ENCODE measurements at regions not wholly inside any gene's neighbourhood (a gene's known extent, or its start where the extent isn't known, plus 50 kb on each side); places are given as distances from the start of the nearest gene placed in this dataset.

GRCh38 chr6:150752409-150752808 is 113.1 kb upstream of the MTHFD1L start (continued):
- TF ChIP-seq ZNF692 (tag by site-specific recombination; IDR thresholded peaks at IDR 0.05) (no peak), ZBTB8A (tag by site-specific recombination; IDR thresholded peaks at IDR 0.05) (no peak), ZNF596 (tag by site-specific recombination; IDR thresholded peaks at IDR 0.05) (no peak)

DNA sequence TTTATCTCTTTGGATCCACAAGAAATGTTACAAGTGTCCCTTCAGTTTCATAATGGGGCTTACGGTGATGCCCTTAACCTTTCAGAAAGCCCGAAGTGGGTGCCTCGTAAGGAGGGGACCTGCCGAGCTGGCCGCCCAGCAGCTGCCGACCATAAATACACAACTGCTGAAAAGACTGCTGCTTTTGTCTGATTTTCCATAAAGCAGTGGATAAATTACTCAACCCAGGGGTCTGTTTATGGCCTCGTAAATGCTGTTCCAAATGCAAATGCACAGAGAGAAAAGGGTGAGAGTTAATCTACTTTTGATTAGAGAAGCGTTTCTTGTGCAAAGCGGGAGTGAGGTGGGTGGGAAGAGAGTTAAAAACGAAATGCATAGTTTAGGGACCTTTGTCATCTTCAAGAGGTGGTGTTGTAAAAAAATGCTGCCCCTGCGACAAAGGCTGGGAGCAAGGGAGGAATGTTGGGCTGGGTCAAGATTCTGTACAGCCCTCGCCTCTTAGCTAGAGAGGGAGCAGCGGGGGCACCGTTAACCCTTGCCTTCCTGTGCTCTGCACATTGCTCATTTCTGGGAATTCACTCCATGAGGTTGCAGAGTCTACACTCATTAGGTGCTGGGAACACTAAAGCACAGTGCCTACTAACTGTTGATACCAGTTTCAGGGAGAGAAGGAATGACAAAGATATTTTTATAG is 112.0 kb upstream of the MTHFD1L start:
- no peaks in the 10 kb centered on the region for H3K36me3 ChIP-seq (ENCODE audit: control insufficient read depth in 2 of 2, insufficient read depth in 1 of 2, low read length in 2 of 2)
- peaks cover 42% of the 10 kb centered on the region for H3K4me1 ChIP-seq (ENCODE audit: control insufficient read depth, insufficient read depth, low read length)
- CTCF ChIA-PET = interaction anchor here (0.6 to 1.9 kb wide), 3 partner anchors 12 to 336 kb away, joined by 3 to 8 read pairs (median 4); no protein-coding TSS in a partner anchor
- H3K9me3 ChIP-seq (ENCODE audit: control insufficient read depth, insufficient read depth, low read depth, low read length) = no peaks in the 10 kb centered on the region
- no peak overlapping the region; the same call in 1 of the 2 replicates for H3K4me3 ChIP-seq (ENCODE audit: low read depth, low read length)
- peak overlapping the region; percentile 86 for H3K27ac ChIP-seq (ENCODE audit: extremely low read depth, low read depth, low read length)
- POLR2A ChIA-PET = no interaction called here
- TF ChIP-seq, protein P1, sequence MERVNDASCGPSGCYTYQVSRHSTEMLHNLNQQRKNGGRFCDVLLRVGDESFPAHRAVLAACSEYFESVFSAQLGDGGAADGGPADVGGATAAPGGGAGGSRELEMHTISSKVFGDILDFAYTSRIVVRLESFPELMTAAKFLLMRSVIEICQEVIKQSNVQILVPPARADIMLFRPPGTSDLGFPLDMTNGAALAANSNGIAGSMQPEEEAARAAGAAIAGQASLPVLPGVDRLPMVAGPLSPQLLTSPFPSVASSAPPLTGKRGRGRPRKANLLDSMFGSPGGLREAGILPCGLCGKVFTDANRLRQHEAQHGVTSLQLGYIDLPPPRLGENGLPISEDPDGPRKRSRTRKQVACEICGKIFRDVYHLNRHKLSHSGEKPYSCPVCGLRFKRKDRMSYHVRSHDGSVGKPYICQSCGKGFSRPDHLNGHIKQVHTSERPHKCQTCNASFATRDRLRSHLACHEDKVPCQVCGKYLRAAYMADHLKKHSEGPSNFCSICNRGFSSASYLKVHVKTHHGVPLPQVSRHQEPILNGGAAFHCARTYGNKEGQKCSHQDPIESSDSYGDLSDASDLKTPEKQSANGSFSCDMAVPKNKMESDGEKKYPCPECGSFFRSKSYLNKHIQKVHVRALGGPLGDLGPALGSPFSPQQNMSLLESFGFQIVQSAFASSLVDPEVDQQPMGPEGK (tag by site-specific recombination; IDR thresholded peaks at IDR 0.05) = 0 out of 2 replicates have a peak, but pooled peaks have one; percentile 37
- TF ChIP-seq, protein P2, sequence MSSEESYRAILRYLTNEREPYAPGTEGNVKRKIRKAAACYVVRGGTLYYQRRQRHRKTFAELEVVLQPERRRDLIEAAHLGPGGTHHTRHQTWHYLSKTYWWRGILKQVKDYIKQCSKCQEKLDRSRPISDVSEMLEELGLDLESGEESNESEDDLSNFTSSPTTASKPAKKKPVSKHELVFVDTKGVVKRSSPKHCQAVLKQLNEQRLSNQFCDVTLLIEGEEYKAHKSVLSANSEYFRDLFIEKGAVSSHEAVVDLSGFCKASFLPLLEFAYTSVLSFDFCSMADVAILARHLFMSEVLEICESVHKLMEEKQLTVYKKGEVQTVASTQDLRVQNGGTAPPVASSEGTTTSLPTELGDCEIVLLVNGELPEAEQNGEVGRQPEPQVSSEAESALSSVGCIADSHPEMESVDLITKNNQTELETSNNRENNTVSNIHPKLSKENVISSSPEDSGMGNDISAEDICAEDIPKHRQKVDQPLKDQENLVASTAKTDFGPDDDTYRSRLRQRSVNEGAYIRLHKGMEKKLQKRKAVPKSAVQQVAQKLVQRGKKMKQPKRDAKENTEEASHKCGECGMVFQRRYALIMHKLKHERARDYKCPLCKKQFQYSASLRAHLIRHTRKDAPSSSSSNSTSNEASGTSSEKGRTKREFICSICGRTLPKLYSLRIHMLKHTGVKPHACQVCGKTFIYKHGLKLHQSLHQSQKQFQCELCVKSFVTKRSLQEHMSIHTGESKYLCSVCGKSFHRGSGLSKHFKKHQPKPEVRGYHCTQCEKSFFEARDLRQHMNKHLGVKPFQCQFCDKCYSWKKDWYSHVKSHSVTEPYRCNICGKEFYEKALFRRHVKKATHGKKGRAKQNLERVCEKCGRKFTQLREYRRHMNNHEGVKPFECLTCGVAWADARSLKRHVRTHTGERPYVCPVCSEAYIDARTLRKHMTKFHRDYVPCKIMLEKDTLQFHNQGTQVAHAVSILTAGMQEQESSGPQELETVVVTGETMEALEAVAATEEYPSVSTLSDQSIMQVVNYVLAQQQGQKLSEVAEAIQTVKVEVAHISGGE (tag by site-specific recombination; conservative IDR thresholded peaks at IDR 0.05; ENCODE audit: low read depth) = peak; percentile 34; the same call in 1 of the 2 replicates
- no peak for TF ChIP-seq ZNF266 (tag by site-specific recombination; IDR thresholded peaks at IDR 0.05; ENCODE audit: low read depth)
- TF ChIP-seq ZNF169 (tag by site-specific recombination; IDR thresholded peaks at IDR 0.05) = no peak
- no peak for TF ChIP-seq ZBTB7A (tag by site-specific recombination; IDR thresholded peaks at IDR 0.05; ENCODE audit: low read depth)
- no peak for TF ChIP-seq ZNF174 (tag by site-specific recombination; IDR thresholded peaks at IDR 0.05)
- TF ChIP-seq ZNF416 (tag by site-specific recombination; IDR thresholded peaks at IDR 0.05) = no peak
- no peak for TF ChIP-seq ZNF350 (tag by site-specific recombination; IDR thresholded peaks at IDR 0.05)
- TF ChIP-seq, protein P3, sequence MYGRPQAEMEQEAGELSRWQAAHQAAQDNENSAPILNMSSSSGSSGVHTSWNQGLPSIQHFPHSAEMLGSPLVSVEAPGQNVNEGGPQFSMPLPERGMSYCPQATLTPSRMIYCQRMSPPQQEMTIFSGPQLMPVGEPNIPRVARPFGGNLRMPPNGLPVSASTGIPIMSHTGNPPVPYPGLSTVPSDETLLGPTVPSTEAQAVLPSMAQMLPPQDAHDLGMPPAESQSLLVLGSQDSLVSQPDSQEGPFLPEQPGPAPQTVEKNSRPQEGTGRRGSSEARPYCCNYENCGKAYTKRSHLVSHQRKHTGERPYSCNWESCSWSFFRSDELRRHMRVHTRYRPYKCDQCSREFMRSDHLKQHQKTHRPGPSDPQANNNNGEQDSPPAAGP (tag by site-specific recombination; IDR thresholded peaks at IDR 0.05) = peak; percentile 70
- TF ChIP-seq ZNF2 (tag by site-specific recombination; IDR thresholded peaks at IDR 0.05) = peak; percentile 44; the same call in 1 of the 2 replicates
- TF ChIP-seq IKZF3 (tag by site-specific recombination; IDR thresholded peaks at IDR 0.05) = peak; percentile 97
- TF ChIP-seq ZNF624 (tag by site-specific recombination; IDR thresholded peaks at IDR 0.05) = no peak
- TF ChIP-seq ZNF37A (tag by site-specific recombination; IDR thresholded peaks at IDR 0.05) = no peak
- no peak for TF ChIP-seq AEBP2 (tag by site-specific recombination; IDR thresholded peaks at IDR 0.05; ENCODE audit: borderline replicate concordance)
- no peak for TF ChIP-seq ZNF792 (tag by site-specific recombination; IDR thresholded peaks at IDR 0.05)
- no peak for TF ChIP-seq ZNF530 (tag by site-specific recombination; IDR thresholded peaks at IDR 0.05; ENCODE audit: low read depth)
- TF ChIP-seq MEIS1 (CRISPR knock-in tag; IDR thresholded peaks at IDR 0.05; ENCODE audit: borderline replicate concordance) = no peak
- TF ChIP-seq ZNF548 (tag by site-specific recombination; IDR thresholded peaks at IDR 0.05) = no peak
- no peak for TF ChIP-seq ZNF701 (tag by site-specific recombination; IDR thresholded peaks at IDR 0.05)
- no peak for TF ChIP-seq ZNF704 (tag by site-specific recombination; IDR thresholded peaks at IDR 0.05)
- no peak for TF ChIP-seq ZNF175 (tag by site-specific recombination; IDR thresholded peaks at IDR 0.05)
- TF ChIP-seq, protein P4, sequence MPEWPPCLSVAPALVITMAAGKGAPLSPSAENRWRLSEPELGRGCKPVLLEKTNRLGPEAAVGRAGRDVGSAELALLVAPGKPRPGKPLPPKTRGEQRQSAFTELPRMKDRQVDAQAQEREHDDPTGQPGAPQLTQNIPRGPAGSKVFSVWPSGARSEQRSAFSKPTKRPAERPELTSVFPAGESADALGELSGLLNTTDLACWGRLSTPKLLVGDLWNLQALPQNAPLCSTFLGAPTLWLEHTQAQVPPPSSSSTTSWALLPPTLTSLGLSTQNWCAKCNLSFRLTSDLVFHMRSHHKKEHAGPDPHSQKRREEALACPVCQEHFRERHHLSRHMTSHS (tag by site-specific recombination; IDR thresholded peaks at IDR 0.05) = peak; percentile 76; the same call in 1 of the 2 replicates
